ENCODE measurements at regions not wholly inside any gene's neighbourhood (a gene's known extent, or its start where the extent isn't known, plus 50 kb on each side); places are given as distances from the start of the nearest gene placed in this dataset.

- TF ChIP-seq POLR2A (IDR thresholded peaks at IDR 0.05) (no peak), CTCF (IDR thresholded peaks at IDR 0.05) (no peak)
Measured at GRCh38 chr4:27112587-27112986, 251.9 kb downstream of the STIM2 start.

Data from heart left ventricle (tissue), 13 donors.